ENCODE measurements at regions not wholly inside any gene's neighbourhood (a gene's known extent, or its start where the extent isn't known, plus 50 kb on each side); places are given as distances from the start of the nearest gene placed in this dataset.
"Not testable (repeated sequence)": the region's sequence is repeated elsewhere in the genome, so short reads cannot be mapped to it uniquely, and the experiment has no call there.

DNA sequence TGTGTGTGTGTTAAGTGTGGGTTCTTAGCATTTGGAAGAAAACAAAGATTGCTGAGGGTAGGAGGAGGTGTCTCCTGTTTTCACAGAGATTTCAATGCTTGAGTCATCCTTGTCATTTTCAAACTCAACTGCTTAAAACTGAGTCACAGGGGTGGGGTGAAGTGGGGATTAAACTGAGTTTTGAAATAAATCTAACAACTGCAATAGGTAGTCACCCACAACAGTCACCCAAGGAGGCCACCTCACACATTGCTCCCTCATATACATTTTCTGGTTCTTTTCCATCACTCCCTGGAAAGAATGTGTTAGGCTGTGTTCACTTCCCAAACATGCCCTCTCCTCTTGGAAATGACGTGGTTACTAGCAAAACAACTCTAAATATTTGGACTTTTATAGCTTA is 187.7 kb upstream of the CMC1 start:
- H3K36me3 ChIP-seq = no peaks in the 10 kb centered on the region
- intact Hi-C loops (cut with DNase I) = no loop called here
- DNase-seq (ENCODE audit: low spot score) = no peak
- H3K4me1 ChIP-seq (replicated peaks) = no peaks in the 10 kb centered on the region
- H3K27me3 ChIP-seq (replicated peaks; ENCODE audit: insufficient read depth) = no peaks in the 10 kb centered on the region
- no peak overlapping the region for H3K27ac ChIP-seq
- no peaks in the 10 kb centered on the region for H3K9me3 ChIP-seq
- TF ChIP-seq, protein P1, sequence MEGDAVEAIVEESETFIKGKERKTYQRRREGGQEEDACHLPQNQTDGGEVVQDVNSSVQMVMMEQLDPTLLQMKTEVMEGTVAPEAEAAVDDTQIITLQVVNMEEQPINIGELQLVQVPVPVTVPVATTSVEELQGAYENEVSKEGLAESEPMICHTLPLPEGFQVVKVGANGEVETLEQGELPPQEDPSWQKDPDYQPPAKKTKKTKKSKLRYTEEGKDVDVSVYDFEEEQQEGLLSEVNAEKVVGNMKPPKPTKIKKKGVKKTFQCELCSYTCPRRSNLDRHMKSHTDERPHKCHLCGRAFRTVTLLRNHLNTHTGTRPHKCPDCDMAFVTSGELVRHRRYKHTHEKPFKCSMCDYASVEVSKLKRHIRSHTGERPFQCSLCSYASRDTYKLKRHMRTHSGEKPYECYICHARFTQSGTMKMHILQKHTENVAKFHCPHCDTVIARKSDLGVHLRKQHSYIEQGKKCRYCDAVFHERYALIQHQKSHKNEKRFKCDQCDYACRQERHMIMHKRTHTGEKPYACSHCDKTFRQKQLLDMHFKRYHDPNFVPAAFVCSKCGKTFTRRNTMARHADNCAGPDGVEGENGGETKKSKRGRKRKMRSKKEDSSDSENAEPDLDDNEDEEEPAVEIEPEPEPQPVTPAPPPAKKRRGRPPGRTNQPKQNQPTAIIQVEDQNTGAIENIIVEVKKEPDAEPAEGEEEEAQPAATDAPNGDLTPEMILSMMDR (IDR thresholded peaks at IDR 0.05) = no peak
- no peak for TF ChIP-seq POLR2A (IDR thresholded peaks at IDR 0.05)
- TF ChIP-seq POLR2AphosphoS5 (IDR thresholded peaks at IDR 0.05) = no peak
- WGBS = 30% methylated on average over 1 of the region's 1 CpG
- H3K4me3 ChIP-seq = no peak overlapping the region

DNA sequence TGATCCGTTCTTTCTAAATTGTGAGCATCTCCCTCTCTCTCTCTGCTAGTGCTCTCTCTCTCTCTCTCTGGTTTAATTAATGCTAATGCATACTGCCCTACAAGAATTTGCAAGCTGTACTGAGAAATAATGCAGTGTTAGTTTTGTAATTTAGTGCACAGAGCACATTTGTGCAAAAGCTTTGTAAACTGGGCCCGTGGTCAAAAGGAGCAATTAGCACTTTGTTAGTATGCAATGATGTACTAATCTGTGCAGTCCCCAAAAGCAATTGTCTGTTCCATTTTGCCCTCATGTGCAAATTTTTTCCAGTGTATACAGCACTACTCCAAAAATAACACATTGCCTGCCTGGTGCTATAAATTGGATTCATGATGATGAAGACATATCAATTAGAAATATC is 184.6 kb upstream of the CMC1 start:
- H3K27ac ChIP-seq = no peak overlapping the region
- no peaks in the 10 kb centered on the region for H3K27me3 ChIP-seq (replicated peaks; ENCODE audit: insufficient read depth)
- WGBS = 64% methylated on average over 2 of the region's 2 CpGs
- H3K4me3 ChIP-seq = no peak overlapping the region
- H3K36me3 ChIP-seq = no peaks in the 10 kb centered on the region
- no peaks in the 10 kb centered on the region for H3K4me1 ChIP-seq (replicated peaks)
- no peak for TF ChIP-seq POLR2AphosphoS5 (IDR thresholded peaks at IDR 0.05)
- TF ChIP-seq POLR2A (IDR thresholded peaks at IDR 0.05) = no peak
- TF ChIP-seq, protein P1 (IDR thresholded peaks at IDR 0.05) = no peak
- H3K9me3 ChIP-seq = no peaks in the 10 kb centered on the region
- DNase-seq (ENCODE audit: low spot score) = no peak
- intact Hi-C loops (cut with DNase I) = no loop called here

DNA sequence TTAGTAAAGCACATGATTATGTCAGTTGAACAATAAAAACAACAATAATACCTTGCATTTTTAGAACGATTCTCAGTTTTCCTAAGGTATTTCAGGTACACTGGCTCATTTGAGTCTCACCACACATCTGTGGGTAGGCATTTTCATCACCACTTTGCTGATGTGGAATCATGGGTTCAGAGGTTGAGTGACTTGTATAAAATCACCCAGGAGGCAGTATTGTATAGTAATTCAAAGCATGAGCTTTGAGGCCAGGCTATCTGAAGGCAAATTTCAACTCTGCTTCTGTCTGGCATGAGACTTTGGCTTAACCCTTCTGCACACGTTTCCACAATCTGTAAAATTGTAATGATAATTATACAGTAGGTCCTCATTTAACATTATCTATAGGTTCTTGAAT is 183.9 kb upstream of the CMC1 start:
- Histone ChIP-seq H3K4me1 (replicated peaks) (no peaks in the 10 kb centered on the region), H3K4me3 (no peak overlapping the region), H3K9me3 (no peaks in the 10 kb centered on the region), H3K27ac (no peak overlapping the region), H3K36me3 (no peaks in the 10 kb centered on the region), H3K27me3 (replicated peaks; ENCODE audit: insufficient read depth) (no peaks in the 10 kb centered on the region)
- intact Hi-C loops (cut with DNase I) = no loop called here
- TF ChIP-seq, protein P1 (IDR thresholded peaks at IDR 0.05) = no peak
- no peak for TF ChIP-seq POLR2AphosphoS5 (IDR thresholded peaks at IDR 0.05)
- no peak for TF ChIP-seq POLR2A (IDR thresholded peaks at IDR 0.05)
- 79% methylated on average over 2 of the region's 2 CpGs for WGBS
- no peak for DNase-seq (ENCODE audit: low spot score)

DNA sequence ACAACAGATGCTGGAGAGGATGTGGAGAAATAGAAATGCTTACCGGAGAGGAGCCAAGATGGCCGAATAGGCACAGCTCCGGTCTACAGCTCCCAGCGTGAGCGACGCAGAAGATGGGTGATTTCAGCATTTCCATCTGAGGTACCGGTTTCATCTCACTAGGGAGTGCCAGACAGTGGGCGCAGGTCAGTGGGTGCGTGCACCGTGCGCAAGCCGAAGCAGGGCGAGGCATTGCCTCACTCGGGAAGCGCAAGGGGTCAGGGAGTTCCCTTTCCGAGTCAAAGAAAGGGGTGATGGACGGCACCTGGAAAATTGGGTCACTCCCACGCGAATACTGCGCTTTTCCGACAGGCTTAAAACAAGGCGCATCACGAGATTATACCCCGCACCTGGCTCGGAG is 182.2 kb upstream of the CMC1 start:
- H3K4me1 ChIP-seq (replicated peaks); intact Hi-C loops (cut with DNase I); H3K9me3 ChIP-seq; H3K4me3 ChIP-seq; H3K36me3 ChIP-seq; H3K27me3 ChIP-seq (replicated peaks; ENCODE audit: insufficient read depth); H3K27ac ChIP-seq; DNase-seq (ENCODE audit: low spot score): not testable (repeated sequence)
- 87% methylated on average over 25 of the region's 25 CpGs for WGBS

DNA sequence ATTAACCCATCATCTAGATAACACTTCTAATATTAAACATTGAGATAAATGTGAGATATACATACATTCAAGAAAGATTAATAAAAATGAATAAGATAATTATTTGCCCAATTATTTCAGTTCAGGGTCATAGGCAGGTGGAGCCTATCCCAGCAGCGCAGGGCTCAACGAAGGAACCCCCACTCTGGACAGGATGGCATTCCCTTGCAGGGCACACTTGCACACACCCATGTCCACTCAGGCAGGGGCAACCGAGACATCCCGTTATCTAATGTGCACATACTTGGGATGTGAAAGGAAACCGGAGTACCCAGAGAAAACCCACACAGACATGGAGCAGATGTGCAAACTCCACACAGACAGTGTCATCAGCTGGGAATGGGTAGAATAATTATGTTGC is 175.4 kb upstream of the CMC1 start:
- 93% methylated on average over 5 of the region's 5 CpGs for WGBS
- intact Hi-C loops (cut with DNase I) = no loop called here
- TF ChIP-seq POLR2AphosphoS5 (IDR thresholded peaks at IDR 0.05) (no peak), POLR2A (IDR thresholded peaks at IDR 0.05) (no peak)
- TF ChIP-seq, protein P1 (IDR thresholded peaks at IDR 0.05) = no peak

More for the DNA sequence above, 175.4 kb upstream of the CMC1 start:
- H3K4me1 ChIP-seq (replicated peaks) = no peaks in the 10 kb centered on the region
- H3K36me3 ChIP-seq = no peaks in the 10 kb centered on the region
- DNase-seq (ENCODE audit: low spot score) = no peak
- H3K9me3 ChIP-seq = no peaks in the 10 kb centered on the region
- no peaks in the 10 kb centered on the region for H3K27me3 ChIP-seq (replicated peaks; ENCODE audit: insufficient read depth)
- no peak overlapping the region for H3K4me3 ChIP-seq
- no peak overlapping the region for H3K27ac ChIP-seq

Measured in prostate gland (tissue), 2 donors.